Thyroid gland (tissue), 4 donors: ENCODE measurements at regions not wholly inside any gene's neighbourhood (a gene's known extent, or its start where the extent isn't known, plus 50 kb on each side); places are given as distances from the start of the nearest gene placed in this dataset.
A peak's percentile ranks its signal among the peaks of the same experiment; 100 is the strongest.

Source experiments
- POLR2A ChIP-seq, 2 donors: fragments of 450-650 bp; IDR thresholded peaks; one replicate each; pipeline ENCODE4 v1.6.1; 2017; ENCODE audit warnings: antibody characterized with exemption in 2 of 2, mild to moderate bottlenecking in 2 of 2, moderate library complexity in 1 of 2
- TF ChIP-seq, protein P1 (sequence below), 6 experiments: fragments of 200-600 bp in 3 of 6; fragments of 450-650 bp in 3 of 6; sonication (generic) in 3 of 6; IDR thresholded peaks; one replicate each; pipeline ENCODE4 v1.5.1; 2016 to 2019; ENCODE audit warnings: antibody characterized with exemption in 6 of 6, mild to moderate bottlenecking in 2 of 6, inconsistent platforms in 1 of 6, moderate library complexity in 1 of 6

DNA sequence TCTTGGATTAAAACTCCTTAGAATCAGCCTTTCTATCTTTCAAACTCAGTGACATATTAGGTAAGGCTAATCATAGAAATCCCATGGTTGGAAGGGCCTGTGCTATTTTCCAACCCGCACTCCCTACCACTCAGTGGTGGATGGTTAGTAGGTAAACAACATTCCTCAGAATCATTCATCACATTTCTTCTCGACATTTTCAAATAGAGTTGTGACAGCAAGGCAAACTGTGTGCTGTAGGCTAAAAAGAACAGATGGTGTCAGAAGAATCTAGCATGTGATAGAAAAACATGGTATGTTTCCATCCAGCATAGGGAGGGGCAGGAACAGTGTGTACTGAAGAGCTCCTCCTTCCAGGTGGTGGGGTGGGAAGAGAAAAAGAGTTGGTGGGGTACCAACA lies 227.3 kb upstream of the NMUR2 start:
- TF ChIP-seq, protein P1, sequence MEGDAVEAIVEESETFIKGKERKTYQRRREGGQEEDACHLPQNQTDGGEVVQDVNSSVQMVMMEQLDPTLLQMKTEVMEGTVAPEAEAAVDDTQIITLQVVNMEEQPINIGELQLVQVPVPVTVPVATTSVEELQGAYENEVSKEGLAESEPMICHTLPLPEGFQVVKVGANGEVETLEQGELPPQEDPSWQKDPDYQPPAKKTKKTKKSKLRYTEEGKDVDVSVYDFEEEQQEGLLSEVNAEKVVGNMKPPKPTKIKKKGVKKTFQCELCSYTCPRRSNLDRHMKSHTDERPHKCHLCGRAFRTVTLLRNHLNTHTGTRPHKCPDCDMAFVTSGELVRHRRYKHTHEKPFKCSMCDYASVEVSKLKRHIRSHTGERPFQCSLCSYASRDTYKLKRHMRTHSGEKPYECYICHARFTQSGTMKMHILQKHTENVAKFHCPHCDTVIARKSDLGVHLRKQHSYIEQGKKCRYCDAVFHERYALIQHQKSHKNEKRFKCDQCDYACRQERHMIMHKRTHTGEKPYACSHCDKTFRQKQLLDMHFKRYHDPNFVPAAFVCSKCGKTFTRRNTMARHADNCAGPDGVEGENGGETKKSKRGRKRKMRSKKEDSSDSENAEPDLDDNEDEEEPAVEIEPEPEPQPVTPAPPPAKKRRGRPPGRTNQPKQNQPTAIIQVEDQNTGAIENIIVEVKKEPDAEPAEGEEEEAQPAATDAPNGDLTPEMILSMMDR (IDR thresholded peaks at IDR 0.05) = no peak
- TF ChIP-seq POLR2A (IDR thresholded peaks at IDR 0.05) = peak in 1 of 2 donors; percentile 13
